GM12873 (cell line): ENCODE measurements at regions not wholly inside any gene's neighbourhood (a gene's known extent, or its start where the extent isn't known, plus 50 kb on each side); places are given as distances from the start of the nearest gene placed in this dataset.

ENCODE experiments used
- TF ChIP-seq, protein P1 (sequence below): IDR thresholded peaks from 2 replicates; pipeline ENCODE4 v1.5.1; 2012; ENCODE audit warnings: low read depth, mild to moderate bottlenecking, moderate library complexity, low read length, control low read depth; ENCODE audit not compliant: insufficient read depth; ENCODE audit errors: missing control alignments

DNA sequence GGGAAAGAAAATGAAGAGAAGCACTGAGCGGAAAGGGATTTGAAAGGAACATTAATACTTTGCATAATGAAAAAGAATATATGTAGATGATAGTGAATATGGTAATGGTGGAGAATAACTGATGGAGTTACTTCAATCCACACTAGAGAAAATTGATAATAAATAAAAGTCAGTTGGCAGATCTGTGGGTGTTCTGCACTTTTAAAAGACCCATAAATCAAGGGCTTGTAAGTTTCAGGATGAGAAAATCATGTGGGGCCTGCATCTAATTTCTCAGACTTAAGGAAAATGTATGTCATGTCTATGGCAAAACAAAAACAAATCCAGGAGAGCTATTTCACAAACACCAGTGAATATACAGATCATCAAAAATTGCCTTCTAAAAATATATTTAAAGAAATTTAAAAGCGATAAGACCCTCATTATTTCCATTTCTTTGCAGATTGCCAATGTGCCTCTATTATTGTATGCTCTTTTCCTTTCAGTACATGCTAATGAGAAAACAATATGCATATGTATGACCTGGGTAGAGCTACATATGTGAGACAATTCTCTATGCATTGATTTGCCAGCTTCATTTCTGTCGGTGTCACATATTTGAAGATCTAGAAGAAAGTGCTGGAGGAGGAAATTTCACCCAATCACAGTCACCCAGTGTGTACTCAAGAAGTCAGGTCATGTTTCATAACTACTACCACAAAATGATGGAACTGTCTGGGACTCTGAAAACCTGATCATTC is 269.9 kb upstream of the PDZRN3 start:
- TF ChIP-seq, protein P1, sequence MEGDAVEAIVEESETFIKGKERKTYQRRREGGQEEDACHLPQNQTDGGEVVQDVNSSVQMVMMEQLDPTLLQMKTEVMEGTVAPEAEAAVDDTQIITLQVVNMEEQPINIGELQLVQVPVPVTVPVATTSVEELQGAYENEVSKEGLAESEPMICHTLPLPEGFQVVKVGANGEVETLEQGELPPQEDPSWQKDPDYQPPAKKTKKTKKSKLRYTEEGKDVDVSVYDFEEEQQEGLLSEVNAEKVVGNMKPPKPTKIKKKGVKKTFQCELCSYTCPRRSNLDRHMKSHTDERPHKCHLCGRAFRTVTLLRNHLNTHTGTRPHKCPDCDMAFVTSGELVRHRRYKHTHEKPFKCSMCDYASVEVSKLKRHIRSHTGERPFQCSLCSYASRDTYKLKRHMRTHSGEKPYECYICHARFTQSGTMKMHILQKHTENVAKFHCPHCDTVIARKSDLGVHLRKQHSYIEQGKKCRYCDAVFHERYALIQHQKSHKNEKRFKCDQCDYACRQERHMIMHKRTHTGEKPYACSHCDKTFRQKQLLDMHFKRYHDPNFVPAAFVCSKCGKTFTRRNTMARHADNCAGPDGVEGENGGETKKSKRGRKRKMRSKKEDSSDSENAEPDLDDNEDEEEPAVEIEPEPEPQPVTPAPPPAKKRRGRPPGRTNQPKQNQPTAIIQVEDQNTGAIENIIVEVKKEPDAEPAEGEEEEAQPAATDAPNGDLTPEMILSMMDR = no peak

DNA sequence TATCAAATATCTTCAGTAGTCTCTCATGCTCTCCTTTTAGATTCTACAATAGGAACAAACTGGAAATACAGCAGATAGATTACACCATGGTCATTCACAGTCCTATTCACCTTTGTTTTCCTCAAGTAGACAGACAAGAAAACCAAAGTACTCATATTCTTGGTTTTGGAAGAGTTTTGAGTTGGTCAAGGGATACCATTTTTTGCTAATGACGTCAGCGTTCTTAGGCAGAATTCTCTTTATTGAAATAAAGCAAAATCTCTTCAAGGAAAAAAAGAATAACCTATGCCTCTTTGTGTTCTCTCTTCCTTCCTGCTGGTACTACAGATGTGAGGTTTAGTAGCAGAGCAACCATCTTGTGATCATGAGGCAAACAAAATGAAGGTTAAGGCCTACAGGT is 268.3 kb upstream of the PDZRN3 start:
- TF ChIP-seq, protein P1 = no peak

- TF ChIP-seq, protein P1 = no peak
Observed at GRCh38 chr3:73885862-73886261, 261.1 kb upstream of the PDZRN3 start.

- TF ChIP-seq, protein P1 = no peak
Observed at GRCh38 chr3:73884361-73884760, 259.6 kb upstream of the PDZRN3 start.

DNA sequence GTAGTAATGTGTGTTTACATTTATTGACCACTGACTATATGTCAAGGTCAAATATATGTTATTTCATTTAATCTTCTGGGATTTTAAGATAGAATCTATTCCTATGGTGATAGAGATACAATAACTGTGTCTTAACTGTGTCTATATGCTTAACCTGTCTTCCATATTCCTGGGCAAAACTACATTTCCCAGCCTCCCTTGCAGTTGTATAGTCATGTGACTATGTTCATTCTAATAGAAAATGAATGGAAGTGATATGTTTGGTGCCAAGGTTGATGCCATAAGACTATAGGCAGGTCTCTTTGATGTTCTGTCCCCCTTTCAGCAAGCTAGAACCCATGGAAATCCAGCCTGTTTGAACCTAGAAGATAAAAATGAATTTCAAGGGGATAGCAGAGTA is 258.8 kb upstream of the PDZRN3 start:
- TF ChIP-seq, protein P1 = no peak

GRCh38 chr3:73874606-73875369 is 250.0 kb upstream of the PDZRN3 start:
- TF ChIP-seq, protein P1 = no peak

GRCh38 chr3:73874161-73874560 is 249.4 kb upstream of the PDZRN3 start:
- TF ChIP-seq, protein P1 = no peak
